ENCODE measurements at regions not wholly inside any gene's neighbourhood (a gene's known extent, or its start where the extent isn't known, plus 50 kb on each side); places are given as distances from the start of the nearest gene placed in this dataset.
"Not testable (repeated sequence)": the region's sequence is repeated elsewhere in the genome, so short reads cannot be mapped to it uniquely, and the experiment has no call there.

GRCh38 chr12:103024650-103025049, 67.2 kb downstream of the ASCL1 start:
- DNase-seq (ENCODE audit: low spot score in 2 of 2): no peak
- H3K4me3 ChIP-seq (ENCODE audit: low read depth, poor library complexity, severe bottlenecking): no peak overlapping the region
- no peak for TF ChIP-seq POLR2A (IDR thresholded peaks at IDR 0.05)
- TF ChIP-seq, protein P1, sequence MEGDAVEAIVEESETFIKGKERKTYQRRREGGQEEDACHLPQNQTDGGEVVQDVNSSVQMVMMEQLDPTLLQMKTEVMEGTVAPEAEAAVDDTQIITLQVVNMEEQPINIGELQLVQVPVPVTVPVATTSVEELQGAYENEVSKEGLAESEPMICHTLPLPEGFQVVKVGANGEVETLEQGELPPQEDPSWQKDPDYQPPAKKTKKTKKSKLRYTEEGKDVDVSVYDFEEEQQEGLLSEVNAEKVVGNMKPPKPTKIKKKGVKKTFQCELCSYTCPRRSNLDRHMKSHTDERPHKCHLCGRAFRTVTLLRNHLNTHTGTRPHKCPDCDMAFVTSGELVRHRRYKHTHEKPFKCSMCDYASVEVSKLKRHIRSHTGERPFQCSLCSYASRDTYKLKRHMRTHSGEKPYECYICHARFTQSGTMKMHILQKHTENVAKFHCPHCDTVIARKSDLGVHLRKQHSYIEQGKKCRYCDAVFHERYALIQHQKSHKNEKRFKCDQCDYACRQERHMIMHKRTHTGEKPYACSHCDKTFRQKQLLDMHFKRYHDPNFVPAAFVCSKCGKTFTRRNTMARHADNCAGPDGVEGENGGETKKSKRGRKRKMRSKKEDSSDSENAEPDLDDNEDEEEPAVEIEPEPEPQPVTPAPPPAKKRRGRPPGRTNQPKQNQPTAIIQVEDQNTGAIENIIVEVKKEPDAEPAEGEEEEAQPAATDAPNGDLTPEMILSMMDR (IDR thresholded peaks at IDR 0.05): no peak
- WGBS, 2 donors: 74 to 78% methylated on average over 1 of the region's 1 CpG
- intact Hi-C loops (cut with DNase I; ENCODE audit: low total_unique reads): no loop called here

GRCh38 chr12:103026643-103027042, 69.2 kb downstream of the ASCL1 start:
- WGBS, 2 donors: 11 to 24% methylated on average over 3 of the region's 3 CpGs
- H3K4me3 ChIP-seq (ENCODE audit: low read depth, poor library complexity, severe bottlenecking); DNase-seq (ENCODE audit: low spot score in 2 of 2); intact Hi-C loops (cut with DNase I; ENCODE audit: low total_unique reads): not testable (repeated sequence)

DNA sequence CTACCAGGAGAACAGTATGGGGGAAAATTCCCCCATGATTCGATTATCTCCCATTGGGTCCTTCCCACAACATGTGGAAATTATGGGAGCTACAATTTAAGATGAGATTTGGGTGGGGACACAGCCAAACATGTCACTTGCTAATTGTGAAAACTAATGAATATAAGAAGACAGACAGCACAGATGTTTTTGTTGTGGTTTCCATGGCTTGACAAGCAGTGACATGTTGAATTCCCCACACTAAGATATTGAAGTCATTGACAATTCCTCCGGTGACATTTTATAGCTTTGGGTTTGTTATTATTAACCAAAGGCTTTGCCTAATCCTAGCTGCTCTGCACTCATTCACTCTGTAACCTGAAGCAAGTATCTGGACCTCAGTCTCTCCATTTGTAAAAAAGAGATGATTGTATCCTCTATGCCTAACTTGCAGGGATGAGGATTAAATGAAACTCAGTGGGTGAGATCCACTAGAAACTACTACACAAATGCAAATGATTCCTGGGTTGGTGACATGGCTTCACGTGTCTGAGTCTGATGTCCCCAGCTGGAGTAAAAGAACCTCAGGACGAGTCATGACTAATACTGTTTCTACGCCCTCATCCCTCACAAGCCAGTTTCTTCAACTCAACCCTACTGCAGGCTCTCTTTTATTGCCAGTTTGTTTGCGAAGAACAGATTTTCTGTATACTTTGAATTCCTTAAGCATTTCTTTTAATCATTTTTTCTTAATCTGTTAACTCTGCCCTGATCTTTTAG, 71.6 kb downstream of the ASCL1 start:
- TF ChIP-seq, protein P1 (IDR thresholded peaks at IDR 0.05): no peak
- no peak for TF ChIP-seq POLR2A (IDR thresholded peaks at IDR 0.05)
- intact Hi-C loops (cut with DNase I; ENCODE audit: low total_unique reads): no loop called here
- H3K4me3 ChIP-seq (ENCODE audit: low read depth, poor library complexity, severe bottlenecking): no peak overlapping the region
- WGBS, 2 donors: 51 to 61% methylated on average over 6 of the region's 6 CpGs
- no peak for DNase-seq (ENCODE audit: low spot score in 2 of 2)

DNA sequence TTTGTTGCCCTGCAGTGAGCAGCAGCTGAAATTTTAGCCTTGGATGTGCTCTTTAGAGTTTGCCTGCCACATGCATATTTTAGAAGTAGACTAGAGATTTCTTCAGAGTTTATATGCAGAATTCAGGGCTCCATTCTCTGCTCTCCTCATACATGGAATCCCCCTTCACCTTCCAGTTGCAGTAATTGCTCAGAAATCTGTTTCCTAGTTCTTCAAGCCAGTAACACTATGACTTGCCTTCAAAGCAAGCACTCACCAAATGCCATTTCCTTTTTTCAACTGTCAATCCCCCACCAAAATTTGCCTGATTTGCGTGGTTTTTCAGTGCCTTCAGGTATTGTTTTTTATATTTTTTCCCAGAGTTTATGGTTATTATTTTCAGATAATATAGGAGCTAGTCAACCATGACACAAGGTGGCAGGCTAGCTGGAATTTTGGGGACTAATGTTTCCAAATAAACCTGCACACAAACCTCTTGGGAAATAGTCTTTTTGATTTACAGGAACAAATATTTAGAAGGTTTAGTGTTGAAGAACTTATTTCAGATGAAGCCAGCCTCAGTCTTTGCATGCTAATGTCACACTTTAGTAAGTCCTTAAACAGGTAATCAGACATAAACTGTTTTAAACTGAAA, 79.2 kb downstream of the ASCL1 start:
- 33 to 45% methylated on average over 1 of the region's 1 CpG for WGBS, 2 donors
- no peak for TF ChIP-seq POLR2A (IDR thresholded peaks at IDR 0.05)
- TF ChIP-seq, protein P1 (IDR thresholded peaks at IDR 0.05): no peak
- intact Hi-C loops (cut with DNase I; ENCODE audit: low total_unique reads): no loop called here
- no peak overlapping the region for H3K4me3 ChIP-seq (ENCODE audit: low read depth, poor library complexity, severe bottlenecking)
- DNase-seq (ENCODE audit: low spot score in 2 of 2): no peak

DNA sequence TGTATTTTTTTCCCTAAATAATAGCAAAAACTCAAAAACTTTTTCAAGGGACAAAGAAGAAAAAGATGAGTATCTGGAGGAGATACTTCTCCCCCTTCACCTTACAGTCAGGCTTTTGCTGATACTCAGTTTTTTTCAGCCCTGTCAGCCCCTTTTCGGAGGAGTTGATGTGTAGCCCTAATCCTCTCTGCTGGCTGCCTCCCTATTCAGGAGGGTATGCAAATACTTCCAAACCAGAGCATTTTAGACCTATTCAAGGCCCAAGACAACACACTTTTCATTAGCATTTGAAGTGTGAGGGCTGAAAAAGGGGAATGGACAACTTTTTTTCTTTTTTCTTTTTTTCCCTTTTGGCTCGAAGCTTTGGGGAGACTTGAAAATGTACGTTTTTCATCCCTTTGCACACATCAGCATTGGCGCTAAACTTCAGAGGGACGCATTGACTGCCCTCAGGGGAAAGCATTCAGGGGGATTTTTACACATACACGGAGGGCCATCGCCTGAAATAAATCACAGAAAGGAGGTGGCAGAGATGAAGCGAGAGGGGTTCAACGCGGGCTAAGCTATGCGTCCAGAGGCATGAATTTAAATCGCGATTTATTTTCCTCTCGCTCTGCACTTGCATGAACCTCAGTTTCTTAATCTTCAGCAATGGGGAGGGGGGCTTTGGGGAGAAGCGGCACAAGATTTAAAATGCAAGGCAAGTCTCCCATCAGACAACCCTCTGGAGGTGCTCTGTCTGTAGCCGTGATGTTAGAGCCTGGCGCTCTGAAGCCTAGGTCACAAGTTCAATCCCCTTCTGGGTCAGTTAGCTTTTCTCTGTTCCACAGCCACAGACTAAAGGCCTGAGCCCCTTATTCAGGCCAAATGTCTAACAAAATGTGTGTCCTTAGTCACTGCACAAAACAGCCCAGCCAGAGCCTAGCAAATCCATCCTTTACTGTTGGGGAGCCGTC, 86.3 kb downstream of the ASCL1 start:
- TF ChIP-seq, protein P1 (IDR thresholded peaks at IDR 0.05): no peak
- TF ChIP-seq POLR2A (IDR thresholded peaks at IDR 0.05): no peak
- intact Hi-C loops (cut with DNase I; ENCODE audit: low total_unique reads): no loop called here

GRCh38 chr12:103046154-103046553, 88.7 kb downstream of the ASCL1 start:
- no peak for DNase-seq (ENCODE audit: low spot score in 2 of 2)
- no peak overlapping the region for H3K4me3 ChIP-seq (ENCODE audit: low read depth, poor library complexity, severe bottlenecking)
- 73 to 92% methylated on average over 3 of the region's 3 CpGs for WGBS, 2 donors
- no peak for TF ChIP-seq POLR2A (IDR thresholded peaks at IDR 0.05)
- TF ChIP-seq, protein P1 (IDR thresholded peaks at IDR 0.05): no peak
- intact Hi-C loops (cut with DNase I; ENCODE audit: low total_unique reads): no loop called here

More for the DNA sequence above, 86.3 kb downstream of the ASCL1 start:
- no peak overlapping the region for H3K4me3 ChIP-seq (ENCODE audit: low read depth, poor library complexity, severe bottlenecking)
- no peak for DNase-seq (ENCODE audit: low spot score in 2 of 2)
- 19 to 21% methylated on average over 18 of the region's 18 CpGs for WGBS, 2 donors

All from lower leg skin (tissue), 4 donors.